Endothelial cell (in vitro differentiated cells): ENCODE measurements at regions not wholly inside any gene's neighbourhood (a gene's known extent, or its start where the extent isn't known, plus 50 kb on each side); places are given as distances from the start of the nearest gene placed in this dataset.

Source experiments
- DNase-seq: peaks from one replicate; pipeline ENCODE4 v3.0.0; 2021; ENCODE audit warnings: low spot score
- H3K27ac Mint-ChIP-seq: one replicate; pipeline ENCODE4 v1.8.0; 2021; ENCODE audit warnings: mixed read lengths, inconsistent platforms; ENCODE audit not compliant: unreplicated experiment
- H3K27me3 Mint-ChIP-seq: one replicate; pipeline ENCODE4 v1.8.0; 2021; ENCODE audit warnings: mild to moderate bottlenecking, moderate library complexity, mixed read lengths, inconsistent platforms; ENCODE audit not compliant: unreplicated experiment
- H3K36me3 Mint-ChIP-seq: one replicate; pipeline ENCODE4 v1.8.0; 2021; ENCODE audit warnings: mild to moderate bottlenecking, low read depth, mixed read lengths, inconsistent platforms; ENCODE audit not compliant: unreplicated experiment
- H3K4me1 Mint-ChIP-seq: one replicate; pipeline ENCODE4 v1.8.0; 2021; ENCODE audit warnings: mild to moderate bottlenecking, mixed read lengths, inconsistent platforms; ENCODE audit not compliant: unreplicated experiment
- H3K4me3 Mint-ChIP-seq: one replicate; pipeline ENCODE4 v1.8.0; 2021; ENCODE audit warnings: mild to moderate bottlenecking, mixed read lengths, inconsistent platforms; ENCODE audit not compliant: unreplicated experiment
- H3K9me3 Mint-ChIP-seq: one replicate; pipeline ENCODE4 v1.8.0; 2021; ENCODE audit warnings: mixed read lengths, inconsistent platforms; ENCODE audit not compliant: unreplicated experiment
- TF ChIP-seq, protein P1 (sequence below): fragments of 200-600 bp; sonication (generic); IDR thresholded peaks from one replicate; pipeline ENCODE4 v1.5.0; 2021; ENCODE audit warnings: antibody characterized with exemption; ENCODE audit not compliant: unreplicated experiment

DNA sequence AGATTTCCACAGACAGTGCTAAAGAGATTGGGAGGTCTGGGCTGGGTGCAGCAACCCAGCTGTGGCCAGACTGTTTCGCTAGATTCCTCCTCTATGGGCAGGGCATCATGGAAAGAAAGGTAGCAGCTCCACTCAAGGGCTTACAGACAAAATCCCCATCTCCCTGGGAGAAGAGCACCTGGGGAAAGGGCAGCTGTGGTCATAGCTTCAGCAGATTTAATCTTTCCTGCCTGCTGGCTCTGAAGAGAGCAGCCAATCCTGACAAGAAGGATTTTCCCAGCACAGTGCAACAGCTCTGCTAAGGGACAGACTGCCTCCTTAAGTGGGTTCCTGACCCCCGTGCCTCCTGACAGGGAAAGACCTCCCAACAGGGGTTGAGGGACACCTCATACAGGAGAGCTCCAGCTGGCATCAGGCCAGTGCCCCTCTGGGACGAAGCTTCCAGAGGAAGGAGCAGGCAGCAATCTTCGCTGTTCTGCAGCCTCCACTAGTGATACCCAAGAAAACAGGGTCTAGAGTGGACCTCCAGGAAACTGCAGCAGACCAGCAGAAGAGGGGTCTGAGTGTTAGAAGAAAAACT is 1379.3 kb upstream of the ACO1 start:
- Mint-ChIP-seq H3K36me3 (no peaks in the 10 kb centered on the region), H3K4me3 (no peak overlapping the region), H3K4me1 (no peaks in the 10 kb centered on the region), H3K27ac (no peak overlapping the region), H3K27me3 (peaks cover 2% of the 10 kb centered on the region), H3K9me3 (no peaks in the 10 kb centered on the region)
- DNase-seq, result no peak
- TF ChIP-seq, protein P1, sequence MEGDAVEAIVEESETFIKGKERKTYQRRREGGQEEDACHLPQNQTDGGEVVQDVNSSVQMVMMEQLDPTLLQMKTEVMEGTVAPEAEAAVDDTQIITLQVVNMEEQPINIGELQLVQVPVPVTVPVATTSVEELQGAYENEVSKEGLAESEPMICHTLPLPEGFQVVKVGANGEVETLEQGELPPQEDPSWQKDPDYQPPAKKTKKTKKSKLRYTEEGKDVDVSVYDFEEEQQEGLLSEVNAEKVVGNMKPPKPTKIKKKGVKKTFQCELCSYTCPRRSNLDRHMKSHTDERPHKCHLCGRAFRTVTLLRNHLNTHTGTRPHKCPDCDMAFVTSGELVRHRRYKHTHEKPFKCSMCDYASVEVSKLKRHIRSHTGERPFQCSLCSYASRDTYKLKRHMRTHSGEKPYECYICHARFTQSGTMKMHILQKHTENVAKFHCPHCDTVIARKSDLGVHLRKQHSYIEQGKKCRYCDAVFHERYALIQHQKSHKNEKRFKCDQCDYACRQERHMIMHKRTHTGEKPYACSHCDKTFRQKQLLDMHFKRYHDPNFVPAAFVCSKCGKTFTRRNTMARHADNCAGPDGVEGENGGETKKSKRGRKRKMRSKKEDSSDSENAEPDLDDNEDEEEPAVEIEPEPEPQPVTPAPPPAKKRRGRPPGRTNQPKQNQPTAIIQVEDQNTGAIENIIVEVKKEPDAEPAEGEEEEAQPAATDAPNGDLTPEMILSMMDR, result no peak

DNA sequence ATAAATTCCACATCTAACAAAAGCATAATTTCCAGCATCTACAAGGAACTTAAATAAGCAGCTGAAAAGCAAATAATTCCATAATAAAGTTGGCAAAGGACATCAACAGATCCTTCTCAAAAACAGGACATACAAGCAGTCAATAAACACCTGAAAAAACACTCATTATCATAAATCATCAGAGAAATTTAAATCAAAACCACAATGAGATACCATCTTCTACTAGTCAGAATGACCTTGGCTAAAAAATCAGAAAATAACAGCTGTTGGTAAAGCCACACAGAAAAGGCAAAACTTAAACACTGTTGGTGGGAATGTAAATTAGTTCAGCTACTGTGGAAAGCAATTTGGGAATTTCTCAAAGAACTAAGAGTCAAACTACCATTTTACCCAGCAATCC is 1371.1 kb upstream of the ACO1 start:
- no peak overlapping the region for H3K27ac Mint-ChIP-seq
- no peaks in the 10 kb centered on the region for H3K27me3 Mint-ChIP-seq
- H3K4me1 Mint-ChIP-seq, result no peaks in the 10 kb centered on the region
- TF ChIP-seq, protein P1, result no peak
- H3K4me3 Mint-ChIP-seq, result no peak overlapping the region
- H3K36me3 Mint-ChIP-seq, result no peaks in the 10 kb centered on the region
- H3K9me3 Mint-ChIP-seq, result no peaks in the 10 kb centered on the region
- no peak for DNase-seq

DNA sequence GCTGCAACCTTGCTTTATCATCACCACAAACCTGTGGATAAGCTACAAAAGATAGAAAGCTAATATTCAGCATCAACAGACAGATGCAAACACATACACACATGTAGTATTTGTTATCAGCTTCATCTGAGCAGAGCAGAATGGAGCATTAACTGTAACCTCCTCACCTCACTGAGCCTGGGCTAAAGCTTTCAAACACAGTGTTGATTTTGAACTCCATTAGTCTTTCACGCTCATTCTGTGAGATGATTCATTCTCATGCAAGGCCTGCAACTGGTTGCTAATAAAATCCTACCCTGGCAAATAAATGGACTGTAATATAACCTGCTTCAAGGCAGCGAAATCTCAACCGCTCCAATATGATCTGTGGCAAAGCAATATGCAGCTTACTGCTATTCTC is 1360.6 kb upstream of the ACO1 start:
- Mint-ChIP-seq H3K27ac (no peak overlapping the region), H3K27me3 (no peaks in the 10 kb centered on the region), H3K4me3 (no peak overlapping the region), H3K36me3 (no peaks in the 10 kb centered on the region), H3K9me3 (no peaks in the 10 kb centered on the region), H3K4me1 (no peaks in the 10 kb centered on the region)
- TF ChIP-seq, protein P1, result no peak
- no peak for DNase-seq

DNA sequence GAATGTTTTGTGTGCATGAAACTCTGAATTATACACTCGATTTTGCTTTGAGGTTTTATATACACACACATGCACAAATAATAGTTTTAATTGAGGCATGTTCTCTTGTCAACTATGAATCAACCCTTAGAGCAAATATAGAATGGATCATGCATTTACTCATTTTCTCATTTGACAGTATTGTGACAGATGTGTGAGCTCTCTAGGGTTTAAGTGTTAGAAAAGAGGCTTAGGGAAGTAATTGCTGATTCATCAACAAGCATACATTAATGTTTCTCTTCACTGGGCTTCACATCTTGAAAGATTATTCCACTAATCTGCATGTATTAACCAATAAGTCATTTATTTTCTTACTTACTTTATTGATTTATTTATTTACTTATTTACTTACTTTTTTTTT is 1356.8 kb upstream of the ACO1 start:
- TF ChIP-seq, protein P1, result no peak
- Mint-ChIP-seq H3K27ac (no peak overlapping the region), H3K9me3 (no peaks in the 10 kb centered on the region), H3K36me3 (no peaks in the 10 kb centered on the region), H3K27me3 (no peaks in the 10 kb centered on the region), H3K4me1 (no peaks in the 10 kb centered on the region), H3K4me3 (no peak overlapping the region)
- DNase-seq, result no peak

DNA sequence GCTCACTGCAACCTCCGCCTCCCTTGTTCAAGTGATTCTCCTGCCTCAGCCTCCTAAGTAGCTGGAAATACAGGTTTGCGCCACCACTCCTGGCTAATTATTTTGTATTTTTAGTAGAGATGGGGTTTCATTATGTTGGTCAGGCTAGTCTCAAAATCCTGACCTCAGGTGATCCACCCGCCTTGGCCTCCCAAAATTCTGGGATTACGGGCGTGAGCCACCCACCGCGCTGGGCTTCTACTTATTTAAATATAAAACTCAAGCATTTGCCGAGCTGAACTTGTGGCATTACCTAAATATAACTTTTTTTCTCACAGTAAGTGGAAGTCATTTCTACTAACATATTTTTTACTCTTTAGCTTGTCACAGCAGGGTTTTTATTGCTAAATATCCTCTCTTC is 1356.3 kb upstream of the ACO1 start:
- H3K27ac Mint-ChIP-seq, result no peak overlapping the region
- TF ChIP-seq, protein P1, result no peak
- H3K27me3 Mint-ChIP-seq, result no peaks in the 10 kb centered on the region
- no peaks in the 10 kb centered on the region for H3K9me3 Mint-ChIP-seq
- H3K36me3 Mint-ChIP-seq, result no peaks in the 10 kb centered on the region
- DNase-seq, result no peak
- no peak overlapping the region for H3K4me3 Mint-ChIP-seq
- no peaks in the 10 kb centered on the region for H3K4me1 Mint-ChIP-seq
